Tibial artery (tissue), 4 donors: ENCODE measurements at regions not wholly inside any gene's neighbourhood (a gene's known extent, or its start where the extent isn't known, plus 50 kb on each side); places are given as distances from the start of the nearest gene placed in this dataset.
"Not testable (repeated sequence)": the region's sequence is repeated elsewhere in the genome, so short reads cannot be mapped to it uniquely, and the experiment has no call there.

ENCODE experiments used
- DNase-seq, 2 donors: peaks; one replicate each; pipeline ENCODE4 v3.0.0-alpha.2; 2019
- H3K27ac ChIP-seq, 2 donors: fragments of 200-600 bp; sonication (generic) in 1 of 2; 1 replicate in 1 of 2; 2 replicates in 1 of 2; pipeline ENCODE4 v1.5.1; 2018 to 2019; ENCODE audit warnings: mild to moderate bottlenecking in 1 of 2
- H3K27me3 ChIP-seq, 2 donors: fragments of 200-600 bp; sonication (generic) in 1 of 2; one replicate each; pipeline versions ENCODE4 v1.5.1 to v1.6.0; 2016 to 2019
- H3K36me3 ChIP-seq, 3 donors: fragments of 200-600 bp; sonication (generic) in 2 of 3; one replicate each; pipeline ENCODE4 v1.5.1; 2016 to 2019; ENCODE audit warnings: mild to moderate bottlenecking in 2 of 3
- H3K4me1 ChIP-seq, 4 donors: fragments of 200-600 bp; sonication (generic) in 2 of 4; 1 replicate in 3 of 4; 2 replicates in 1 of 4; pipeline ENCODE4 v1.5.1; 2016 to 2019
- H3K4me3 ChIP-seq, 2 donors: fragments of 200-600 bp; sonication (generic) in 1 of 2; 1 replicate in 1 of 2; 2 replicates in 1 of 2; pipeline ENCODE4 v1.5.1; 2018 to 2019; ENCODE audit warnings: mild to moderate bottlenecking in 2 of 2
- H3K9me3 ChIP-seq, 3 donors: fragments of 200-600 bp; sonication (generic) in 1 of 3; one replicate each; pipeline ENCODE4 v1.5.1; 2016 to 2019
- CTCF ChIP-seq, 2 experiments: fragments of 200-600 bp in 1 of 2; fragments of 450-650 bp in 1 of 2; IDR thresholded peaks; one replicate each; pipeline ENCODE4 v1.5.1; 2017 to 2019; ENCODE audit warnings: antibody characterized with exemption in 2 of 2, mild to moderate bottlenecking in 1 of 2, moderate library complexity in 1 of 2
- intact Hi-C: fragments of 100-400 bp; cut with DNase I; formaldehyde crosslinking; loops from one replicate; pipeline ENCODE4 v1.15.0; 2023; ENCODE audit warnings: low total_unique reads

DNA sequence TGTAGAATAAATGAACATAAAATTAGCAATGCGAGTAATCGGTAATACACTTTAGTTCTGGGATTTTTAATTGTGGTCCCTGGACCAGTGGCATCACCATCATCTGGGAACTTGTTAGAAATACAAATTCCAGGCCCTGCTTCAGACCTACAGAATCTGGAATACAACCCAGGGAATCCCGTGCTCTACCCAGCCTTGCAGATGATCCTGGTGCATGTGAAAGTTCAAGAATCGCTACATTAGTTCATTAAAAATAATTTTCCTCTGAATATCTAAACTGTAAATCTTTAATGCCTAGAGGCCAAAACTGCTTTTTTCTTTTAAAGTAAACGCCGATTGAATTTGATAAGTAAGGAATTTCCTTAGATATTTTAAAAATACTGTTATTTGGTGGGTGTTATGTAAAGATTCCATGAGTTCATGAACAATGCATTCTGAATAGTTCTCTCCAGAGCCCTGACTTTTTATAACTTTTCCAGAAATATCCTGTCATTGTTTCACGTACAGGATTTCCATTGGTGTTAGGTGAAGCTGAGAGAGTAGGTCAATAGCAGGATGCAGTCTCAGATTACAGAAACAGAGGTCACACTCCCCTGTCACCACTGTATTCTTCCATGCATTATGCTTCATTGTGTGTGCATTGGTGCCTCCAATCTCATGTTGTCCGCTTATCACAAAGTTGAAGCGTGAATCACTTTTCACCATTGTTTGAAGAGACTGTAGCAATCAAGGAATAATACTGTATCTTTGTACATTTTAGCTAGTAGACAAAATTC lies 596.5 kb upstream of the KLF12 start:
- no peak for TF ChIP-seq CTCF (IDR thresholded peaks at IDR 0.05)
- no peaks in the 10 kb centered on the region for H3K36me3 ChIP-seq
- no peaks in the 10 kb centered on the region for H3K9me3 ChIP-seq
- H3K4me1 ChIP-seq: no peaks in the 10 kb centered on the region
- H3K4me3 ChIP-seq: no peak overlapping the region
- DNase-seq: no peak
- H3K27me3 ChIP-seq: no peaks in the 10 kb centered on the region
- H3K27ac ChIP-seq: no peak overlapping the region
- intact Hi-C loops: no loop called here

DNA sequence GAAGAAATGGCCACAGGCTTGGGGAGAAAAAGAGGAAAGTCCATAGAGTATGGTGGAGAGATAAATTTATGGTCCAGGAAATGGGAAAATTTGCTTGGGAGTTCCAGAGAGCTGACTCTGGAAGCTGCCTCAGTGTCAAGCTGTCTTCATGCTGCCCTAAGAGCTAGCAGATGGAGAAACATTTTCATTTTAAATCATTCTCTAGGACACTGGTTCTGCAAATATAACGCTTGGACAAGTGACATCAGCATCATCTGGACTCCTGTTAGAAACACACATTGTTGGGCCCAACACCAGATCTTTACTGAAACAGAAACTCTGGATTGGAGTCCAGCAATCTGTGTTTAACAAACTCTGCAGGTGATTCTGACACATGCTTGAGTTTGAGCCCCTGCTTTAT lies 592.0 kb upstream of the KLF12 start:
- H3K27me3 ChIP-seq: no peaks in the 10 kb centered on the region
- H3K36me3 ChIP-seq: no peaks in the 10 kb centered on the region
- H3K4me3 ChIP-seq: no peak overlapping the region
- H3K27ac ChIP-seq: no peak overlapping the region
- intact Hi-C loops: no loop called here
- no peak for DNase-seq
- no peaks in the 10 kb centered on the region for H3K9me3 ChIP-seq
- TF ChIP-seq CTCF (IDR thresholded peaks at IDR 0.05): no peak
- no peaks in the 10 kb centered on the region for H3K4me1 ChIP-seq

- H3K27me3 ChIP-seq, H3K4me1 ChIP-seq, DNase-seq, intact Hi-C loops, H3K27ac ChIP-seq, H3K4me3 ChIP-seq, H3K9me3 ChIP-seq, H3K36me3 ChIP-seq: not testable (repeated sequence)
These were observed 584.1 kb upstream of the KLF12 start for GRCh38 chr13:74718232-74718842.

DNA sequence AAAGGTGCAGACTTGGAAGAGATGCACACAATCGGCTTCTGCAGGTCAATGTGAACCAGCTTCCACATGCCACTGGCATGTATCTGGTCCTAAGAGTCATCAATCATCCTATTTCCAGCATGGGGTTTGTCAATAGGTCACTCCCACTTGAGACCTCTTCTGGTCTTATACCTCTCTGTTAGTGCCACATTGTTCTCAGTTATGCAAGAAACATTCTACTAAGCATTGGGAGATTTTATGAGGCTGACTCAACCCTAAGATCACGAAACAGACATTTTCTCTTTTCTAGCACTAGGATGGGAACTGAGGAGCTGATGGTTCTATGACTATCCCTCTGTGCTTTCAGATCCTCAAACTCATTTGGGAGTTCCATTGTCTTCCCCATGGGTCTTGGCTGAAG lies 581.5 kb upstream of the KLF12 start:
- H3K4me1 ChIP-seq: no peaks in the 10 kb centered on the region
- H3K27me3 ChIP-seq: no peaks in the 10 kb centered on the region
- intact Hi-C loops: no loop called here
- no peak for DNase-seq
- no peaks in the 10 kb centered on the region for H3K36me3 ChIP-seq
- H3K4me3 ChIP-seq: no peak overlapping the region
- peaks cover 0 to 8% (median 0%) of the 10 kb centered on the region in 3 donors for H3K9me3 ChIP-seq
- H3K27ac ChIP-seq: no peak overlapping the region
- no peak for TF ChIP-seq CTCF (IDR thresholded peaks at IDR 0.05)

DNA sequence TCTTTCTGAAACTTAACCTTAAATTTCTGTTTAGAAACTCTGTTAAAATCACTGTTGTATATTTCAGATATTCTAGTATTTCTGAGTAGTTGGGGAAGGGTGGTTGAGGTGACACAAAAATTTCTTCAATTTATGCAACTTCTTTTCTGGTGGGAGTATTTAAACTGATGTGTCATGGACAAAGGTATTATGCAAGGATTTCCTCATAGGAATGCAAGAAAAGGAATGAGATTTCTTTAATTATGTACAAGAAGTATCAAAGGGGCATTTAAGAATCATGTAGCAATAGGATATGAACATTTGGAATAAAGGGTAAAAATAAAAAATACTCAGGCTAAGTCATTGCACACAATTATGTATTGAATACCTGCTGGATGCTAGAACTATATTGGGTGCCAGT lies 575.8 kb upstream of the KLF12 start:
- H3K4me3 ChIP-seq: no peak overlapping the region
- H3K4me1 ChIP-seq: no peaks in the 10 kb centered on the region
- no peaks in the 10 kb centered on the region for H3K36me3 ChIP-seq
- H3K9me3 ChIP-seq: no peaks in the 10 kb centered on the region
- DNase-seq: no peak
- intact Hi-C loops: no loop called here
- no peak for TF ChIP-seq CTCF (IDR thresholded peaks at IDR 0.05)
- H3K27ac ChIP-seq: no peak overlapping the region
- H3K27me3 ChIP-seq: no peaks in the 10 kb centered on the region

DNA sequence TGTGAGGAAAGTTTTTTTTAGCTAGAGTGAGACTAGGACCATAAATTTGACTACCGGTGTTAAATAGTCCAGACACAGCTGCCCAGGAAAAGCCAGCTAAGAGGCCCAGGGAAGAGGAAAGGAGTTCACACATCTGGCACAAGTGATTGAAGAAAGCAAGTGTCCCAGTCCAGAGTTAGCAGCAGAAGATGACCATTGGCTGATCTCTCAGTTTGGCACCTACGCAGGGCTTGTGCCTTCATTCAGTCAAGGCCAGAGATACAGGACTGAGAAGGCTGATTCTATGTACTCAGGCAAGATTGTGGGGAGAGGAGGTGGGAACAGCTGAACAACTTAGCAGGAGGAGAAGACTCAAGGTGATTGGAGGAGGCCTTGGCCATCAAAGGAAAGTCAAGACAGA lies 575.0 kb upstream of the KLF12 start:
- no peak for DNase-seq
- intact Hi-C loops: no loop called here
- H3K27ac ChIP-seq: no peak overlapping the region

More for the DNA sequence above, 575.0 kb upstream of the KLF12 start:
- no peaks in the 10 kb centered on the region for H3K27me3 ChIP-seq
- no peaks in the 10 kb centered on the region for H3K9me3 ChIP-seq
- no peak for TF ChIP-seq CTCF (IDR thresholded peaks at IDR 0.05)
- no peaks in the 10 kb centered on the region for H3K4me1 ChIP-seq
- no peaks in the 10 kb centered on the region for H3K36me3 ChIP-seq
- no peak overlapping the region for H3K4me3 ChIP-seq
